Activated CD8-positive, alpha-beta T cell treated with anti-CD3 and anti-CD28 coated beads for 36 hours (primary cell): ENCODE measurements at regions not wholly inside any gene's neighbourhood (a gene's known extent, or its start where the extent isn't known, plus 50 kb on each side); places are given as distances from the start of the nearest gene placed in this dataset.
"Not testable (repeated sequence)": the region's sequence is repeated elsewhere in the genome, so short reads cannot be mapped to it uniquely, and the experiment has no call there.

Experiments used
- ATAC-seq: fragments of 200-7000 bp; cut with Tn5 transposase; one replicate; pipeline ENCODE4 v1.10.0; 2021; ENCODE audit warnings: mild to moderate bottlenecking, moderate library complexity
- CTCF ChIA-PET: fragments of 350-600 bp; sonication (Branson Sonifier 250); formaldehyde crosslinking; loops from one replicate; lab custom pipeline; 2021; ENCODE audit warnings: antibody characterized with exemption; lab: Charles Lee
- POLR2A ChIA-PET: fragments of 350-600 bp; sonication (Branson Sonifier 250); formaldehyde crosslinking; loops from one replicate; lab custom pipeline; 2021; ENCODE audit warnings: antibody characterized with exemption; lab: Charles Lee
- DNase-seq: peaks from one replicate; pipeline ENCODE4 v3.0.0-alpha.2; 2020
- H3K27ac Mint-ChIP-seq: one replicate; pipeline ENCODE4 v1.8.0; 2021; ENCODE audit warnings: mild to moderate bottlenecking, mixed read lengths
- H3K27me3 Mint-ChIP-seq: one replicate; pipeline ENCODE4 v1.8.0; 2021; ENCODE audit warnings: mixed read lengths
- H3K36me3 Mint-ChIP-seq: one replicate; pipeline ENCODE4 v1.8.0; 2021; ENCODE audit warnings: low read depth, mixed read lengths
- H3K4me1 Mint-ChIP-seq: one replicate; pipeline ENCODE4 v1.8.0; 2021; ENCODE audit warnings: low read depth, mixed read lengths
- H3K4me3 Mint-ChIP-seq: one replicate; pipeline ENCODE4 v1.8.0; 2021; ENCODE audit warnings: mild to moderate bottlenecking, moderate library complexity, mixed read lengths
- H3K9me3 Mint-ChIP-seq: one replicate; pipeline ENCODE4 v1.8.0; 2021; ENCODE audit warnings: mixed read lengths
- intact Hi-C: fragments of 100-400 bp; cut with micrococcal nuclease; formaldehyde crosslinking; loops from one replicate; pipeline ENCODE4 v1.10.0; 2022
- TF ChIP-seq, protein P1 (sequence below): fragments of 200-600 bp; IDR thresholded peaks from one replicate; pipeline ENCODE4 v1.8.0; 2022; ENCODE audit warnings: antibody characterized with exemption, mild to moderate bottlenecking

DNA sequence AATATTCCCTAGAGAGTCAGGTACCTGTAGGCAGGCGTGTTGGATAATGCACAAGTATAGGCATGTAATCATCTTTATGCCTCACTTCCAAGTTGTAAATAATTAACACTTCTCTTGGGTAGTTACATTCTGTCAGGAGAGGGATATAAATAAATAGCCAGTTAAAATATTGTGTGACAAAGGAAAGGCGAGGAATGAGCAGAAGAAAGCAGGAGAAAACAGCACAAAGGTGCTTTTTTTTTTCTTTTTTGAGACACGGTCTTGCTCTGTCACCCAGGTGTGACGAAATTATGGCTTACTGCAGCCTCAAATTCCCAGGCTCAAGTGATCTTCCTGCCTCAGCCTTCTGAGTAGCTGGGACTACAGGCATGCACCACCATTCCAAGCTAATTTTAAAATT lies 99.2 kb upstream of the LYZL2 start:
- H3K36me3 Mint-ChIP-seq, result no peaks in the 10 kb centered on the region
- H3K9me3 Mint-ChIP-seq, result no peaks in the 10 kb centered on the region
- no peaks in the 10 kb centered on the region for H3K27me3 Mint-ChIP-seq
- no peak overlapping the region for H3K27ac Mint-ChIP-seq
- CTCF ChIA-PET, result interaction anchor here (1.0 to 1.6 kb wide), 1 partner anchor 41 kb away, joined by 4 to 5 read pairs; no protein-coding TSS in a partner anchor
- intact Hi-C loops, result loop anchor here (5.0 kb wide), 1 partner anchor 1079 kb away; no protein-coding TSS in a partner anchor
- TF ChIP-seq, protein P1, sequence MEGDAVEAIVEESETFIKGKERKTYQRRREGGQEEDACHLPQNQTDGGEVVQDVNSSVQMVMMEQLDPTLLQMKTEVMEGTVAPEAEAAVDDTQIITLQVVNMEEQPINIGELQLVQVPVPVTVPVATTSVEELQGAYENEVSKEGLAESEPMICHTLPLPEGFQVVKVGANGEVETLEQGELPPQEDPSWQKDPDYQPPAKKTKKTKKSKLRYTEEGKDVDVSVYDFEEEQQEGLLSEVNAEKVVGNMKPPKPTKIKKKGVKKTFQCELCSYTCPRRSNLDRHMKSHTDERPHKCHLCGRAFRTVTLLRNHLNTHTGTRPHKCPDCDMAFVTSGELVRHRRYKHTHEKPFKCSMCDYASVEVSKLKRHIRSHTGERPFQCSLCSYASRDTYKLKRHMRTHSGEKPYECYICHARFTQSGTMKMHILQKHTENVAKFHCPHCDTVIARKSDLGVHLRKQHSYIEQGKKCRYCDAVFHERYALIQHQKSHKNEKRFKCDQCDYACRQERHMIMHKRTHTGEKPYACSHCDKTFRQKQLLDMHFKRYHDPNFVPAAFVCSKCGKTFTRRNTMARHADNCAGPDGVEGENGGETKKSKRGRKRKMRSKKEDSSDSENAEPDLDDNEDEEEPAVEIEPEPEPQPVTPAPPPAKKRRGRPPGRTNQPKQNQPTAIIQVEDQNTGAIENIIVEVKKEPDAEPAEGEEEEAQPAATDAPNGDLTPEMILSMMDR, result no peak
- POLR2A ChIA-PET, result no interaction called here
- DNase-seq (no peak), ATAC-seq (no peak)
- no peak overlapping the region for H3K4me3 Mint-ChIP-seq
- no peaks in the 10 kb centered on the region for H3K4me1 Mint-ChIP-seq

DNA sequence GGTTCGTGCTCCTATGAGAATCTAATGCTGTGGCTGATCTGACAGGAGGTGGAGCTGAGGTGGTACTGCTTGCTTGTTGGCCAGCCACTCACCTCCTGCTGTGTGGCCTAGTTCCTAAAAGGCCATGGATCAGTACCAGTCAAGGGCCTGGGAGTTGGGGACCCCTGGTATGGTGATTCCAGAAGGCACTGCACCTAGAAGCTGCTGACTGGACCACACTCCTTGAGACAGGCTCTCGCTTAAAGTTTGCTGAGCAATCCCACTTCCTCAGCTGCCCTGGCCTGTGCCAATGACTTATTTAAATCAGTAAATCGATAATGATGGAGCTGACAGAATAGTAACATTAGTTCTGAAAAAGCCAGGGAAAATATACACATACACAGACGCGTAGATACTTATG lies 98.6 kb upstream of the LYZL2 start:
- ChIA-PET POLR2A (no interaction called here), CTCF (interaction anchor here (1.0 kb wide), 1 partner anchor 40 kb away, joined by 4 read pairs; no protein-coding TSS in a partner anchor)
- no peaks in the 10 kb centered on the region for H3K9me3 Mint-ChIP-seq
- no peaks in the 10 kb centered on the region for H3K4me1 Mint-ChIP-seq
- DNase-seq (no peak), ATAC-seq (no peak)
- H3K36me3 Mint-ChIP-seq, result no peaks in the 10 kb centered on the region
- no peak overlapping the region for H3K4me3 Mint-ChIP-seq
- intact Hi-C loops, result loop anchor here (5.0 kb wide), 1 partner anchor 1079 kb away; no protein-coding TSS in a partner anchor
- H3K27me3 Mint-ChIP-seq, result no peaks in the 10 kb centered on the region
- TF ChIP-seq, protein P1, result no peak
- no peak overlapping the region for H3K27ac Mint-ChIP-seq

DNA sequence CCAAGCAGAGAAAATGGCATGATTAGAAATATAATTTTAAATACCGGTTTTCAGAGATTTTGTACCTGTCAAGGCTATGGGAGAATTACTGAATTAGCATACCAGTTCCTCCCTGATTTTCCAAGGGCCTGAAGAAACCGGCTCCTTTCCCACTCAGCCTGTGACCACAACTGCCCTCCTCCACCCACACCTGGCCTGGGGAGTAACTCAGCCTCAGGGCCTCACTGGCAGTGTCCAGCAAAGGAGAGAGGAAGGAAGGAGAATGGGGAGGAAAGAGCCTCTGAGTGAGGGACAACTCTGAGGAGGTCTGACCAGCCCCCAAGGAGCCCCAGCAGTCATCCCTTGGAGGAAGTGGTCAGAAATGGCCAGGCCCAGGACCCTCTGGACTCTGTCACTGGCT lies 98.0 kb upstream of the LYZL2 start:
- H3K27me3 Mint-ChIP-seq, result no peaks in the 10 kb centered on the region
- no peaks in the 10 kb centered on the region for H3K36me3 Mint-ChIP-seq
- H3K4me3 Mint-ChIP-seq, result no peak overlapping the region
- intact Hi-C loops, result loop anchor here (5.0 kb wide), 1 partner anchor 1080 kb away; no protein-coding TSS in a partner anchor
- ATAC-seq (no peak), DNase-seq (no peak)
- POLR2A ChIA-PET, result no interaction called here
- no peaks in the 10 kb centered on the region for H3K9me3 Mint-ChIP-seq
- no peak overlapping the region for H3K27ac Mint-ChIP-seq
- CTCF ChIA-PET, result interaction anchor here (1.4 to 2.2 kb wide), 3 partner anchors 18 to 40 kb away, joined by 3 to 7 read pairs (median 3); no protein-coding TSS in a partner anchor
- no peaks in the 10 kb centered on the region for H3K4me1 Mint-ChIP-seq
- TF ChIP-seq, protein P1, result no peak

DNA sequence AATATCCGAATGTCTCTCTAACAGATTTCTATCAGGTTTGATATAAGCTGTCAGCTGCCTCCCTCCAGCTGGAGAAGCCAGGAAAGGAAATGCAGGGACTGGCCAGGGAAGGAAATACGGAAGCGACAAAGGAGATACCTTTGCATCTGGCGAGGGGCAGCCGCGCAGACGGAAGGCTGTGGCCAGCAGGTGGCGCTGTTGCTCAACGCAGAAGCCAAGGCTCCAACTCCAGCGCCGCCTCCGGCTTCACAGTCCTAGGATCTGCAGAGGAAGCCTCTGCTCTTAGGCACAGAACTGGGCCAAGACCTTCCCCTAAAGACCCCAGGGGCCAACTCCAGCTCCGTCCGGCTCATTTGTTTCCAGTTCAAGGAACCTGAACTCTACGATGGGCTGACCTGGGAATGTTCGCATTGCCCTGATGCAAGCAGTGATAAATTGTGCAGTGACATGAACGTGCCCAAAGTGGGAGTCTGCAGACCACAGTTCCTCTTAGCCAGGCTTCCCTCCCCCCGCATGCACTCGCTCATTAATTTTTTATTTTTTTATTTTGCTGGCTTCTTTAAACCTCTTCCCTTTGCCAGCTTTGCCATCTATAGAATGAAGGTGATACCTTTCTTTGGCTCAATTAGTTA lies 97.3 kb upstream of the LYZL2 start:
- H3K27me3 Mint-ChIP-seq, H3K9me3 Mint-ChIP-seq, H3K4me3 Mint-ChIP-seq, H3K4me1 Mint-ChIP-seq, POLR2A ChIA-PET, H3K27ac Mint-ChIP-seq, H3K36me3 Mint-ChIP-seq: not testable (repeated sequence)
- peak; percentile 94 for ATAC-seq
- intact Hi-C loops, result loop anchor here (5.0 kb wide), 1 partner anchor 1080 kb away; no protein-coding TSS in a partner anchor
- peak; percentile 86 for DNase-seq
- CTCF ChIA-PET, result interaction anchor here (0.7 to 2.2 kb wide), 12 partner anchors 8 to 1046 kb away, joined by 3 to 7 read pairs (median 3); no protein-coding TSS in a partner anchor
- TF ChIP-seq, protein P1, result peak; percentile 32

DNA sequence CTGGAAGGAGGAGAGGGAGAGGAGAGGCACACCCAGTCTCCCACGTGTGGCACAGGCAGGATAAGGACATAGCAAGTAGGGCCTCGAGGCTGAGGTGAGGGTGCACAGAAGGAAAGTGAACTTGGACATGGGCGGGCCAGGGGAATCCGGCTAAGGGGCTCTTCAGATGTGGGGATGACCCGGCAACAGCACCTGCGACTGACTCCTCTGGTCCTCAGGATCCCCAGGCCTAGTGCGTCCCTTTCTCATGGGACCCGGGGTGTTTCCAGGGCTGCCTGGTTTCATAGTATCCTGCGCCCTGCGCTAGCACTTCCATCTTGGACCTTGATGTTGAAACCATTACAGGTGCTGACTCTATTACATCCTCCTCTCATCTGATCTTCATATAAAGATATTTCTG lies 96.1 kb upstream of the LYZL2 start:
- Mint-ChIP-seq H3K4me1 (no peaks in the 10 kb centered on the region), H3K27me3 (no peaks in the 10 kb centered on the region), H3K27ac (no peak overlapping the region), H3K9me3 (no peaks in the 10 kb centered on the region), H3K36me3 (no peaks in the 10 kb centered on the region), H3K4me3 (no peak overlapping the region)
- TF ChIP-seq, protein P1, result no peak
- intact Hi-C loops, result loop anchor here (5.0 kb wide), 1 partner anchor 1082 kb away; no protein-coding TSS in a partner anchor
- ATAC-seq (no peak), DNase-seq (no peak)
- ChIA-PET POLR2A (no interaction called here), CTCF (interaction anchor here (0.6 to 2.2 kb wide), 5 partner anchors 9 to 1047 kb away, joined by 3 to 7 read pairs (median 5); no protein-coding TSS in a partner anchor)
